ENCODE measurements at regions not wholly inside any gene's neighbourhood (a gene's known extent, or its start where the extent isn't known, plus 50 kb on each side); places are given as distances from the start of the nearest gene placed in this dataset.

DNA sequence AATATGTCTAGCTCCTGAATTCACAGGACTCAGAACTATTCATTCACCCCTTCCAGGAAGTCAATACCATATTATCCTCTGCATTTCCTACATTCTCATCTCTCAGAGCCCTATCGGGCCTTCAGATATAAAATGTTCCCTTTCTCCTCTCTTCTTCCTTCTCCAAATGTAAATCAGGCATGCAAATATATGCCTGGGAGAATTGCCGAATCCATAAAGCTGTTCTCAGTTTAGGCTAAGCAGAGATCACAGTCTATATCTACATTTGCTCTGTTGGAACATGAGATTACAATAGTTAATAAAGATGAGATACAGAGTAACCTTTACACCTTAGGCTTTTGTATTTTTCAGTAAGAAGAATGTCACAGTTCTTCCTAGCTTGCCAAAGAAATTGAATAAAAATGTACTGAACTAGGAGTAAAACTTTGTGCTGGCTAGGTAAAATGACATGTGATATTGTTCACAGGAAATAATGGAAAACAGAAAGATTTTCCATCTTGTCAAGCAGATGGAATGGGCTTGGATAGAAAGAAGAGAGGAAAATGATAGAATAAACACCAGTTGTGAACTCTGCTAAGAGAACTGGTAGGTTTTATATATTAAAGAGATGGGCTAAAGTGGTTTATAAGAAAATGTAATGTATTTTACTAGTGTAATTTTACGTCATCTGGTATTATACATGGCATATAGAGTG lies 161.5 kb downstream of the NRIP1 start:
- TF ChIP-seq POLR2A (IDR thresholded peaks at IDR 0.05; ENCODE audit: extremely low read depth, insufficient read length) (no peak), MAX (IDR thresholded peaks at IDR 0.05; ENCODE audit: low read depth, low read length) (no peak), MYC (IDR thresholded peaks at IDR 0.05; ENCODE audit: low read depth, low read length) (no peak), CTCF (IDR thresholded peaks at IDR 0.05; ENCODE audit: low read depth, low read length) (no peak)
- H3K4me3 ChIP-seq (ENCODE audit: low read depth, low read length) = no peak overlapping the region
- DNase-seq (ENCODE audit: low read depth) = no peak

- no peak for TF ChIP-seq MYC (IDR thresholded peaks at IDR 0.05; ENCODE audit: low read depth, low read length)
- TF ChIP-seq MAX (IDR thresholded peaks at IDR 0.05; ENCODE audit: low read depth, low read length) = no peak
- no peak for TF ChIP-seq CTCF (IDR thresholded peaks at IDR 0.05; ENCODE audit: low read depth, low read length)
- TF ChIP-seq POLR2A (IDR thresholded peaks at IDR 0.05; ENCODE audit: extremely low read depth, insufficient read length) = no peak
- no peak overlapping the region for H3K4me3 ChIP-seq (ENCODE audit: low read depth, low read length)
- DNase-seq (ENCODE audit: low read depth) = no peak
These were observed 163.3 kb downstream of the NRIP1 start for GRCh38 chr21:14901482-14901958.

- no peak overlapping the region for H3K4me3 ChIP-seq (ENCODE audit: low read depth, low read length)
- DNase-seq (ENCODE audit: low read depth) = no peak
- TF ChIP-seq CTCF (IDR thresholded peaks at IDR 0.05; ENCODE audit: low read depth, low read length) (no peak), MYC (IDR thresholded peaks at IDR 0.05; ENCODE audit: low read depth, low read length) (no peak), POLR2A (IDR thresholded peaks at IDR 0.05; ENCODE audit: extremely low read depth, insufficient read length) (no peak), MAX (IDR thresholded peaks at IDR 0.05; ENCODE audit: low read depth, low read length) (no peak)
These were observed 164.2 kb downstream of the NRIP1 start for GRCh38 chr21:14900611-14901010.

DNA sequence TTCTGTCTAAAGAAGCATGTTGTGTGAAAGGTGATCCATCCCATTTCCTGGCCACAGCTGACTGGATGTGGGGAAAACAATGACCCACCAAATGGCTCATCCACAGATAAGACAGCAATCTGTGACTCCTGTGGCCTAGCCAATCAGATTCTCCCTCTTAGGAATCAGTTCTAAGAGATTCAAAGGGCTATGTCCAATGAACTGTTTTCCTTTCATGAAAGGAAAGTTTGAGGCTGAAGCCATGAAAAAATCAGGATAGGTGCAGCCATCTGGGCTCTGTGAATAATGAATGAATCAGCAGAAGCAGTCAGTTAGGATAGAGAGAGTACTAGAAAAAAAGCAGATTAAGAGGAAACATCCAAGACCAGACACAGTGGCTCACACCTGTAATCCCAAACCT lies 164.7 kb downstream of the NRIP1 start:
- TF ChIP-seq MAX (IDR thresholded peaks at IDR 0.05; ENCODE audit: low read depth, low read length) (no peak), POLR2A (IDR thresholded peaks at IDR 0.05; ENCODE audit: extremely low read depth, insufficient read length) (no peak), MYC (IDR thresholded peaks at IDR 0.05; ENCODE audit: low read depth, low read length) (no peak), CTCF (IDR thresholded peaks at IDR 0.05; ENCODE audit: low read depth, low read length) (no peak)
- H3K4me3 ChIP-seq (ENCODE audit: low read depth, low read length) = no peak overlapping the region
- DNase-seq (ENCODE audit: low read depth) = no peak

GRCh38 chr21:14895792-14896191 lies 169.0 kb downstream of the NRIP1 start:
- no peak for DNase-seq (ENCODE audit: low read depth)
- H3K4me3 ChIP-seq (ENCODE audit: low read depth, low read length) = no peak overlapping the region

More at GRCh38 chr21:14895792-14896191, 169.0 kb downstream of the NRIP1 start:
- TF ChIP-seq MAX (IDR thresholded peaks at IDR 0.05; ENCODE audit: low read depth, low read length) = no peak
- TF ChIP-seq POLR2A (IDR thresholded peaks at IDR 0.05; ENCODE audit: extremely low read depth, insufficient read length) = no peak
- no peak for TF ChIP-seq CTCF (IDR thresholded peaks at IDR 0.05; ENCODE audit: low read depth, low read length)
- TF ChIP-seq MYC (IDR thresholded peaks at IDR 0.05; ENCODE audit: low read depth, low read length) = no peak
